RWPE2 (cell line): ENCODE measurements at regions not wholly inside any gene's neighbourhood (a gene's known extent, or its start where the extent isn't known, plus 50 kb on each side); places are given as distances from the start of the nearest gene placed in this dataset.

Experiments used
- ATAC-seq: fragments of 200-7000 bp; cut with Tn5 transposase; 3 replicates; pipeline ENCODE4 v1.9.1; 2021; ENCODE audit warnings: low read depth
- DNase-seq: peaks from one replicate; pipeline ENCODE4 v3.0.0-alpha.2; 2020; ENCODE audit warnings: low spot score
- H3K27ac ChIP-seq: fragments of 450-650 bp; 2 replicates; pipeline ENCODE4 v1.5.1; 2017; ENCODE audit warnings: mild to moderate bottlenecking; ENCODE audit not compliant: poor library complexity, severe bottlenecking
- H3K27me3 ChIP-seq: fragments of 250-450 bp; sonication (Bioruptor Pico); 2 replicates; pipeline ENCODE4 v1.5.1; 2021; ENCODE audit warnings: mild to moderate bottlenecking, moderate library complexity; ENCODE audit not compliant: insufficient read depth, poor library complexity, severe bottlenecking
- H3K36me3 ChIP-seq: fragments of 250-450 bp; sonication (Bioruptor Pico); 2 replicates; pipeline ENCODE4 v1.5.1; 2020; ENCODE audit warnings: low read depth, mild to moderate bottlenecking, moderate library complexity
- H3K4me1 ChIP-seq: fragments of 250-450 bp; sonication (Bioruptor Pico); 2 replicates; pipeline ENCODE4 v1.5.1; 2021; ENCODE audit warnings: mild to moderate bottlenecking, moderate library complexity; ENCODE audit not compliant: insufficient read depth, poor library complexity, severe bottlenecking
- H3K4me3 ChIP-seq: fragments of 250-450 bp; sonication (Bioruptor Pico); 2 replicates; pipeline ENCODE4 v1.5.1; 2021; ENCODE audit warnings: mild to moderate bottlenecking, moderate library complexity; ENCODE audit not compliant: severe bottlenecking
- H3K9me3 ChIP-seq: fragments of 250-450 bp; sonication (Bioruptor Pico); 2 replicates; pipeline ENCODE4 v1.5.1; 2021; ENCODE audit warnings: mild to moderate bottlenecking, moderate library complexity; ENCODE audit not compliant: severe bottlenecking
- CTCF ChIP-seq: fragments of 450-650 bp; IDR thresholded peaks from one replicate; pipeline ENCODE4 v1.5.1; 2017; ENCODE audit warnings: mild to moderate bottlenecking, moderate library complexity; ENCODE audit not compliant: poor library complexity, severe bottlenecking

- no peaks in the 10 kb centered on the region for H3K27me3 ChIP-seq
- ATAC-seq (no peak), DNase-seq (no peak)
- no peak overlapping the region for H3K4me3 ChIP-seq
- peaks cover 7% of the 10 kb centered on the region for H3K4me1 ChIP-seq
- H3K36me3 ChIP-seq = no peaks in the 10 kb centered on the region
- no peaks in the 10 kb centered on the region for H3K9me3 ChIP-seq
- H3K27ac ChIP-seq = no peak overlapping the region
- no peak for TF ChIP-seq CTCF
Observed at GRCh38 chr12:25793196-25793595, 165.3 kb upstream of the RASSF8 start.

DNA sequence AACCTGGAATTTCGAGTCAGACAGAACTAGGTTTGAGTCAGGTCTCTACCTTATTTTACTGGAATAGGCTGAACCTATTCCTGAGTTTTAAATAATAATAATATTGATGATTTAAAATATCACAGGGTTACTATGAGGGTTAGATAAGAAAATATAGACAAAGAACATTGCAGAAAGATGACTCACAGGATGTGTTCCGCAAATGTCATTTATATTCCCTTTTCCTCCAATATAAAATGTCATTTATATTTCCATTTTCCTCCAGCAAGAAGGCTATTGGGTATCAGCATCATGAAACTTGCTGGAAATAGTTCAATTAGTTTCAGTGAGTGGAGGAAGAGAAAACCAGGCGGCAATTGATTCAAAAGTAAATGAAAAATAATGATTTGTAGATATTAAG is 163.9 kb upstream of the RASSF8 start:
- ATAC-seq = no peak
- no peaks in the 10 kb centered on the region for H3K27me3 ChIP-seq
- H3K9me3 ChIP-seq = no peaks in the 10 kb centered on the region
- H3K4me3 ChIP-seq = no peak overlapping the region
- no peak for DNase-seq
- H3K36me3 ChIP-seq = no peaks in the 10 kb centered on the region
- no peak for TF ChIP-seq CTCF
- H3K27ac ChIP-seq = no peak overlapping the region
- H3K4me1 ChIP-seq = peaks cover 7% of the 10 kb centered on the region

GRCh38 chr12:25796523-25797000 is 161.9 kb upstream of the RASSF8 start:
- H3K36me3 ChIP-seq = no peaks in the 10 kb centered on the region
- H3K27me3 ChIP-seq = no peaks in the 10 kb centered on the region
- peaks cover 9% of the 10 kb centered on the region for H3K4me1 ChIP-seq
- no peak overlapping the region for H3K4me3 ChIP-seq
- TF ChIP-seq CTCF = no peak
- DNase-seq = no peak
- H3K27ac ChIP-seq = no peak overlapping the region
- H3K9me3 ChIP-seq = no peaks in the 10 kb centered on the region
- ATAC-seq = no peak

- no peak for DNase-seq
- Histone ChIP-seq H3K27me3 (no peaks in the 10 kb centered on the region), H3K9me3 (no peaks in the 10 kb centered on the region), H3K4me3 (no peak overlapping the region), H3K4me1 (peaks cover 16% of the 10 kb centered on the region), H3K36me3 (no peaks in the 10 kb centered on the region), H3K27ac (no peak overlapping the region)
- ATAC-seq = no peak
- no peak for TF ChIP-seq CTCF
Observed at GRCh38 chr12:25797386-25797785, 161.1 kb upstream of the RASSF8 start.

- no peak for ATAC-seq
- Histone ChIP-seq H3K9me3 (no peaks in the 10 kb centered on the region), H3K27ac (no peak overlapping the region)
Observed at GRCh38 chr12:25797949-25798348, 160.5 kb upstream of the RASSF8 start.

More at GRCh38 chr12:25797949-25798348, 160.5 kb upstream of the RASSF8 start:
- Histone ChIP-seq H3K4me3 (no peak overlapping the region), H3K4me1 (peaks cover 16% of the 10 kb centered on the region), H3K27me3 (no peaks in the 10 kb centered on the region), H3K36me3 (no peaks in the 10 kb centered on the region)
- DNase-seq = no peak
- TF ChIP-seq CTCF = no peak
